Lung (tissue), 11 donors: ENCODE measurements at regions not wholly inside any gene's neighbourhood (a gene's known extent, or its start where the extent isn't known, plus 50 kb on each side); places are given as distances from the start of the nearest gene placed in this dataset.

ENCODE experiments used
- ATAC-seq: fragments of 200-7000 bp; cut with Tn5 transposase; one replicate; pipeline ENCODE4 v1.9.1; 2020; ENCODE audit warnings: moderate number of reproducible peaks; ENCODE audit not compliant: insufficient read depth, low FRiP score
- DNase-seq, 3 donors: peaks; one replicate each; pipeline ENCODE4 v3.0.0-alpha.2; 2013 to 2017
- H3K27ac ChIP-seq, 2 donors: one replicate each; pipeline ENCODE4 v1.5.1; 2013; ENCODE audit warnings: mild to moderate bottlenecking in 2 of 2, moderate library complexity in 2 of 2, control low read depth in 1 of 2, inconsistent platforms in 1 of 2, low read depth in 1 of 2, low read length in 1 of 2
- H3K27me3 ChIP-seq, 3 donors: one replicate each; pipeline ENCODE4 v1.5.1; 2013; ENCODE audit warnings: low read length in 2 of 3; ENCODE audit not compliant: control insufficient read depth in 3 of 3, insufficient read depth in 3 of 3
- H3K36me3 ChIP-seq, 4 donors: one replicate each; pipeline ENCODE4 v1.5.1; 2013; ENCODE audit warnings: low read length in 4 of 4, mild to moderate bottlenecking in 1 of 4, moderate library complexity in 1 of 4; ENCODE audit not compliant: control insufficient read depth in 4 of 4, insufficient read depth in 4 of 4
- H3K4me1 ChIP-seq, 5 donors: one replicate each; pipeline ENCODE4 v1.5.1; 2013; ENCODE audit warnings: low read length in 5 of 5, mild to moderate bottlenecking in 2 of 5, moderate library complexity in 1 of 5; ENCODE audit not compliant: control insufficient read depth in 5 of 5, insufficient read depth in 5 of 5
- H3K4me3 ChIP-seq: one replicate; pipeline ENCODE4 v1.5.1; 2013; ENCODE audit warnings: mild to moderate bottlenecking, control low read depth, moderate library complexity
- H3K9ac ChIP-seq, 2 donors: one replicate each; pipeline ENCODE4 v1.5.1; 2013; ENCODE audit warnings: low read length in 2 of 2, control low read depth in 1 of 2; ENCODE audit not compliant: insufficient read depth in 1 of 2
- H3K9me3 ChIP-seq, 4 donors: one replicate each; pipeline ENCODE4 v1.5.1; 2013; ENCODE audit warnings: low read length in 3 of 4, mild to moderate bottlenecking in 1 of 4, moderate library complexity in 1 of 4; ENCODE audit not compliant: control insufficient read depth in 4 of 4, insufficient read depth in 3 of 4
- CTCF ChIP-seq: IDR thresholded peaks from 2 replicates; pipeline ENCODE4 v1.5.1; 2012; ENCODE audit warnings: mild to moderate bottlenecking; ENCODE audit errors: control extremely low read depth, extremely low read depth
- WGBS, 2 donors: extraction: QIAGEN DNeasy Blood & Tissue Kit; methylation state at CpG; one replicate each; pipeline ENCODE4 v1.1.7; 2013; 5-methylcytosine and 5-hydroxymethylcytosine counted together
- donor health status: control.
- donor health status: control.
- donor health status: Bipolar disorder and iron deficiency.
- donor health status: healthy.
- donor health status: DM: yes; HTN: yes; CAD: no.

DNA sequence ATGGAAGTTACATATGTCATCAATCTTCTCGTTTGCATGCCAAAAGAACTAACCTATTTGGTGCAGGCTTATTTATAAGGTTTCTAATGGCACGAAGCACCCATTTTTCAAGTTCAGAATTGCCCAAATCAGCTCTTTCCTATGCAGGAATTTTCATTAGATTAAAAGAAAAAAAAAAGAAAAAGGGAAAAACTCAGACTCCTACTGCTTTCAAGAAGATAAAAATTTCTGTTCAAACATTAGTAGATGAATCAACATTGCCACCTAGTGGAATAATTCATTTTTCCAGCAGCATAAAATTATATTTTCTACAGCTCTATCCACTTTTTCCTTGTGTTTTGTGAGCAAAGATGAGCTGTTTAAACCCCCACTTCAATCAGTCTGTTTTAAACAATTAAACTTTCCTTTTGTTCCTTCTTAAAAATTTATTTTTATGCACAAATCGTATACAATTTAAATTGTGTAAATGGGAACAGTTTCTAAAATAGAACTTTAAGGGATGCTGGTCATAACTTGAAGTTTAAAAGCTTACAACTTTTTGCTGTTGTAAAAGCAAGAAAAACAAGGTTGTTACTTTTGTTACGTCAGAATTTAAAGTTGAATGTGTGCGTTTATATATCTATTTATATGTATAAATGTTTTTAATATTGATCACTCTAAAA, 309.9 kb downstream of the ARAP2 start:
- ATAC-seq = no peak
- TF ChIP-seq CTCF = peak; percentile 14
- Histone ChIP-seq H3K9ac (no peak overlapping the region), H3K36me3 (no peaks in the 10 kb centered on the region), H3K4me1 (peaks cover 0 to 4% (median 0%) of the 10 kb centered on the region in 5 donors), H3K27ac (no peak overlapping the region), H3K27me3 (no peaks in the 10 kb centered on the region), H3K9me3 (no peaks in the 10 kb centered on the region), H3K4me3 (no peak overlapping the region)
- DNase-seq = peak in 2 of 3 donors; percentile 79 to 85
- WGBS, 2 donors = 37 to 47% methylated on average over 5 of the region's 5 CpGs

GRCh38 chr4:35938936-35939335, 305.4 kb downstream of the ARAP2 start:
- Histone ChIP-seq H3K9ac (no peak overlapping the region), H3K27ac (no peak overlapping the region), H3K4me1 (peaks cover 0 to 4% (median 0%) of the 10 kb centered on the region in 5 donors), H3K27me3 (no peaks in the 10 kb centered on the region), H3K36me3 (no peaks in the 10 kb centered on the region), H3K4me3 (no peak overlapping the region), H3K9me3 (no peaks in the 10 kb centered on the region)
- no peak for DNase-seq
- TF ChIP-seq CTCF = no peak
- ATAC-seq = no peak
- WGBS, 2 donors = 75 to 76% methylated on average over 3 of the region's 3 CpGs

DNA sequence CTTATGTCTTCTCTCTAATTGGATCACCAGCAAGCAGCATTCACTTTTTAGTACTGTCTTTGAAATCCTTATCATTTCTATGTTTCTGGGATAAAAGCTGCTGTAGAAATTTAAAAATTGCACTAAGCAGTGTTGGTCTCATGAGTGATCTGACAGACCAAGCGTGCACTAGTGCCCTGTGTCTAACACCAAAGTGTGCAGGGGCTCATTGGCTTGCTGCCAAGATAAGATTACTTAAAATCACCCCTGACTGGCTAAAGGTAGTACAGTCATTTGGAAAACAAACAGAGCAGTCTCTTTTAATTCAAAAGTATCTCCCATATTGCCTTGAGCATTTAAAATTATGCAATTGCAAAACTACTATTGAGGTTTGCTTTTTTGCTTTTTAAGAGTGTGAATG, 304.6 kb downstream of the ARAP2 start:
- no peak for TF ChIP-seq CTCF
- ATAC-seq = no peak
- no peak overlapping the region for H3K27ac ChIP-seq
- 34 to 57% methylated on average over 1 of the region's 1 CpG for WGBS, 2 donors
- no peaks in the 10 kb centered on the region for H3K36me3 ChIP-seq
- no peaks in the 10 kb centered on the region for H3K27me3 ChIP-seq
- no peaks in the 10 kb centered on the region for H3K9me3 ChIP-seq
- no peak overlapping the region for H3K9ac ChIP-seq
- DNase-seq = peak in 1 of 3 donors; percentile 4
- no peaks in the 10 kb centered on the region for H3K4me1 ChIP-seq
- no peak overlapping the region for H3K4me3 ChIP-seq

DNA sequence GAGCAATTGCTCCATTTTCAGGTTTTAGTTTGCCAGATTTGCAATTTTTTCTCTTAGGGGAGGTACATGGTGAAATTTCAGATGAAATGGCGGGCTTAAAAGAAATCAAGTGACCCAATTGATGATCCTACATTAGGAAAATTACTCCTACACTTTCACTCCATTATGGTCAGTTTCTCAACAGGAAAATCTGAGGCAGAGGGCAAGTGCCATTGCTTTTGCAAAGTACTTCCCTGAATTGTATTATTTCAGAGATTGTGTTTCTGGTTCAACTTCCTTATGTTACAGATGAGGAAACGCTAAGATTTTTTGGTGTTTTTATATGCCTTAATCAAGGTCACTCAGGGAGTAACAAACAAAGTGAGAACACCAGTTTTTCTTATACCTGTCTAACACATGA, 302.2 kb downstream of the ARAP2 start:
- no peak for TF ChIP-seq CTCF

More for the DNA sequence above, 302.2 kb downstream of the ARAP2 start:
- Histone ChIP-seq H3K4me3 (no peak overlapping the region), H3K36me3 (no peaks in the 10 kb centered on the region), H3K9ac (no peak overlapping the region), H3K4me1 (no peaks in the 10 kb centered on the region), H3K27me3 (no peaks in the 10 kb centered on the region), H3K9me3 (no peaks in the 10 kb centered on the region), H3K27ac (no peak overlapping the region)
- ATAC-seq = no peak
- WGBS, 2 donors = 54 to 61% methylated on average over 2 of the region's 2 CpGs
- no peak for DNase-seq
